ENCODE measurements at regions not wholly inside any gene's neighbourhood (a gene's known extent, or its start where the extent isn't known, plus 50 kb on each side); places are given as distances from the start of the nearest gene placed in this dataset.

DNA sequence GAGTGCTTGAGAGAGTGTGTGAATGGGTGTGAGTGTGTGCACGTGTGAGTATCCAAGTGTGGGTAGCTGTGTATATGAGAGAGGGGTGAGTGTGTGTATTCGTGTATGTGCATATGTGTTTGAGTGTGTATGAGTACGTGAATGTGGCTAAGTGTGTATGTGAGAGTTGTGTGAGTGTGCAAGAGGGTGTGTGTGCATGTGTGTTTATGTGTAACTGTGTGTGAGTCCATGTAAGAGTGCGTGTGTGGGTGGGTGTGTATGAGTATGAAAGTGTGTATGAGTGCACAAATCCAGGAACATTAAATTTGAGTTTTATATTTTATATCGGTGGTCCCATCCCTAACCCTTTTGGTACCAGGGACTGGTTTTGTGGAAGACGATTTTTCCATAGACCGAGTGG lies 156.4 kb downstream of the TENT4A start:
- Histone ChIP-seq H3K4me2 (ENCODE audit: low read depth, low read length, poor library complexity, severe bottlenecking) (no peak overlapping the region), H3K9me3 (ENCODE audit: insufficient read depth, low read length) (no peaks in the 10 kb centered on the region), H4K20me1 (ENCODE audit: low read depth, low read length) (no peaks in the 10 kb centered on the region), H2AFZ (ENCODE audit: low read depth, low read length, severe bottlenecking) (no peak overlapping the region), H3K27ac (ENCODE audit: low read depth, low read length) (no peak overlapping the region), H3K4me3 (ENCODE audit: insufficient read depth, low read length, poor library complexity, severe bottlenecking) (no peak overlapping the region), H3K9ac (ENCODE audit: low read length) (no peak overlapping the region), H3K79me2 (ENCODE audit: insufficient read depth, low read length) (no peaks in the 10 kb centered on the region), H3F3A (ENCODE audit: insufficient read depth) (no peaks in the 10 kb centered on the region), H3K9me2 (replicated peaks; ENCODE audit: insufficient read depth, low read length) (no peaks in the 10 kb centered on the region), H3K27me3 (ENCODE audit: low read length) (no peaks in the 10 kb centered on the region), H3K36me3 (ENCODE audit: low read length) (no peaks in the 10 kb centered on the region)
- TF ChIP-seq EZH2phosphoT487 (conservative IDR thresholded peaks at IDR 0.05; ENCODE audit: low read length) (no peak), CTCF (IDR thresholded peaks at IDR 0.05; ENCODE audit: insufficient read depth, low read length, poor library complexity, severe bottlenecking) (no peak)

GRCh38 chr5:6872441-6873160 lies 159.4 kb downstream of the TENT4A start:
- no peaks in the 10 kb centered on the region for H3F3A ChIP-seq (ENCODE audit: insufficient read depth)
- no peaks in the 10 kb centered on the region for H3K9me3 ChIP-seq (ENCODE audit: insufficient read depth, low read length)
- no peak overlapping the region for H3K4me3 ChIP-seq (ENCODE audit: insufficient read depth, low read length, poor library complexity, severe bottlenecking)
- H3K79me2 ChIP-seq (ENCODE audit: insufficient read depth, low read length) = no peaks in the 10 kb centered on the region
- no peaks in the 10 kb centered on the region for H4K20me1 ChIP-seq (ENCODE audit: low read depth, low read length)
- TF ChIP-seq CTCF (IDR thresholded peaks at IDR 0.05; ENCODE audit: insufficient read depth, low read length, poor library complexity, severe bottlenecking) (no peak), EZH2phosphoT487 (conservative IDR thresholded peaks at IDR 0.05; ENCODE audit: low read length) (no peak)
- no peak overlapping the region for H3K4me2 ChIP-seq (ENCODE audit: low read depth, low read length, poor library complexity, severe bottlenecking)
- no peak overlapping the region for H2AFZ ChIP-seq (ENCODE audit: low read depth, low read length, severe bottlenecking)
- H3K27ac ChIP-seq (ENCODE audit: low read depth, low read length) = no peak overlapping the region
- no peak overlapping the region for H3K9ac ChIP-seq (ENCODE audit: low read length)
- H3K27me3 ChIP-seq (ENCODE audit: low read length) = no peaks in the 10 kb centered on the region
- no peaks in the 10 kb centered on the region for H3K36me3 ChIP-seq (ENCODE audit: low read length)
- H3K9me2 ChIP-seq (replicated peaks; ENCODE audit: insufficient read depth, low read length) = no peaks in the 10 kb centered on the region

- Histone ChIP-seq H3K4me3 (ENCODE audit: insufficient read depth, low read length, poor library complexity, severe bottlenecking) (no peak overlapping the region), H3K36me3 (ENCODE audit: low read length) (no peaks in the 10 kb centered on the region), H3K9me2 (replicated peaks; ENCODE audit: insufficient read depth, low read length) (no peaks in the 10 kb centered on the region), H3K9ac (ENCODE audit: low read length) (no peak overlapping the region), H2AFZ (ENCODE audit: low read depth, low read length, severe bottlenecking) (no peak overlapping the region), H3K9me3 (ENCODE audit: insufficient read depth, low read length) (no peaks in the 10 kb centered on the region), H3K79me2 (ENCODE audit: insufficient read depth, low read length) (no peaks in the 10 kb centered on the region), H3K4me2 (ENCODE audit: low read depth, low read length, poor library complexity, severe bottlenecking) (no peak overlapping the region), H3F3A (ENCODE audit: insufficient read depth) (no peaks in the 10 kb centered on the region), H4K20me1 (ENCODE audit: low read depth, low read length) (no peaks in the 10 kb centered on the region), H3K27ac (ENCODE audit: low read depth, low read length) (no peak overlapping the region), H3K27me3 (ENCODE audit: low read length) (no peaks in the 10 kb centered on the region)
- no peak for TF ChIP-seq EZH2phosphoT487 (conservative IDR thresholded peaks at IDR 0.05; ENCODE audit: low read length)
- no peak for TF ChIP-seq CTCF (IDR thresholded peaks at IDR 0.05; ENCODE audit: insufficient read depth, low read length, poor library complexity, severe bottlenecking)
These were observed 160.1 kb downstream of the TENT4A start for GRCh38 chr5:6873359-6873758.

Measured in SU-DHL-6 (cell line).